GM12878 (cell line): ENCODE measurements at regions not wholly inside any gene's neighbourhood (a gene's known extent, or its start where the extent isn't known, plus 50 kb on each side); places are given as distances from the start of the nearest gene placed in this dataset.
A peak's percentile ranks its signal among the peaks of the same experiment; 100 is the strongest.

Source experiments
- ATF7 ChIP-seq: fragments of 450-650 bp; IDR thresholded peaks from 2 replicates; pipeline ENCODE4 v1.6.1; 2016; ENCODE audit warnings: low read depth, mild to moderate bottlenecking
- DPF2 ChIP-seq: fragments of 450-650 bp; IDR thresholded peaks from 2 replicates; pipeline ENCODE4 v1.6.1; 2017; ENCODE audit warnings: mild to moderate bottlenecking
- ETV6 ChIP-seq, 2 experiments: fragments of 450-650 bp in 1 of 2; IDR thresholded peaks in 1 of 2; conservative IDR thresholded peaks in 1 of 2; 2 replicates each; pipeline ENCODE4 v1.6.1; 2014; ENCODE audit warnings: antibody characterized with exemption in 1 of 2, borderline replicate concordance in 1 of 2, low read depth in 1 of 2, mild to moderate bottlenecking in 1 of 2, moderate library complexity in 1 of 2
- TF ChIP-seq, protein P1 (sequence below): IDR thresholded peaks from 2 replicates; pipeline ENCODE4 v1.6.1; 2011; ENCODE audit warnings: borderline replicate concordance, low read depth, mild to moderate bottlenecking, moderate library complexity, low read length; ENCODE audit not compliant: insufficient read depth, poor library complexity, severe bottlenecking
- TF ChIP-seq, protein P2 (sequence below): IDR thresholded peaks from 2 replicates; pipeline ENCODE4 v1.6.1; 2012; ENCODE audit warnings: mild to moderate bottlenecking, low read depth, low read length

DNA sequence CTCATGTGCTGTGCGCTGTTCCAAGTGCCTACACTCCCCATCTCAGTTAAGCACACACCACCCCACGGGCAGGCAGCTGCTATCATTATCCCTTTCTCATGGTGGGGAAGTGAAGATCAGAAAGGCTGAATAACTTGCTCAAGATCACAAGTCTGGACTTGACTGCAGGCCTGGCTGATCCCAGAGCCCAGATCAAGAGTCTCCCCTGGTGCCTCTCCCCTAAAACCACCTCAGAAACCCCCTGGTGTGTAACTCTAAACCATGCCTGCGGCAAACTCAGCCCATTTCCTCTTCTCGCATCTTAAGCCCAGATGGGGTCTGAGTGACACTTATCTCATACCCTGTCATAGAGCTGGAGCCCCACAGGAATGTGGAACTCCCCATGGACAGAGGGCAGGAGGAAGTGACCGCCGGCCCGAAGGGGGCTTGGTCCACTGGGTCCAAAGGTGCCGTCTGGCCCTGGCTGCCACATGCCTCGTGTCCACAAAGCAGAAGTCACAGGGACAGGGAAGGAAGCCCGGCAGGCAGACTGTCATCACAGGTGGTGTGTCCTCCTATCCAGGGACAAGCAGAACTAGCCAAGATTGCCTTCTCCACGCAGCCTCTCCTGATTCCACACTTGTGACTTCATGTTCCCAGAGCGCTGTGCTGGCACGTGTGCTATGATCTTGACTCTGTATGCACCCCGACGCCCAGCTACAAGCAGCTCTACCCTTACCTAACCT, 92.1 kb downstream of the SYF2 start (continued):
- TF ChIP-seq, protein P1, sequence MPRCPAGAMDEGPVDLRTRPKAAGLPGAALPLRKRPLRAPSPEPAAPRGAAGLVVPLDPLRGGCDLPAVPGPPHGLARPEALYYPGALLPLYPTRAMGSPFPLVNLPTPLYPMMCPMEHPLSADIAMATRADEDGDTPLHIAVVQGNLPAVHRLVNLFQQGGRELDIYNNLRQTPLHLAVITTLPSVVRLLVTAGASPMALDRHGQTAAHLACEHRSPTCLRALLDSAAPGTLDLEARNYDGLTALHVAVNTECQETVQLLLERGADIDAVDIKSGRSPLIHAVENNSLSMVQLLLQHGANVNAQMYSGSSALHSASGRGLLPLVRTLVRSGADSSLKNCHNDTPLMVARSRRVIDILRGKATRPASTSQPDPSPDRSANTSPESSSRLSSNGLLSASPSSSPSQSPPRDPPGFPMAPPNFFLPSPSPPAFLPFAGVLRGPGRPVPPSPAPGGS = peak; percentile 63
- TF ChIP-seq ATF7 (peak; percentile 89), DPF2 (peak; percentile 96), ETV6 (conservative IDR thresholded peaks at IDR 0.05 in 1 of 2, IDR thresholded peaks at IDR 0.05 in 1 of 2; ENCODE audit: borderline replicate concordance in 1 of 2, low read depth in 1 of 2) (peak in 1 of 2 experiments; percentile 59; a peak in 2 of 4 replicates)
- TF ChIP-seq, protein P2, sequence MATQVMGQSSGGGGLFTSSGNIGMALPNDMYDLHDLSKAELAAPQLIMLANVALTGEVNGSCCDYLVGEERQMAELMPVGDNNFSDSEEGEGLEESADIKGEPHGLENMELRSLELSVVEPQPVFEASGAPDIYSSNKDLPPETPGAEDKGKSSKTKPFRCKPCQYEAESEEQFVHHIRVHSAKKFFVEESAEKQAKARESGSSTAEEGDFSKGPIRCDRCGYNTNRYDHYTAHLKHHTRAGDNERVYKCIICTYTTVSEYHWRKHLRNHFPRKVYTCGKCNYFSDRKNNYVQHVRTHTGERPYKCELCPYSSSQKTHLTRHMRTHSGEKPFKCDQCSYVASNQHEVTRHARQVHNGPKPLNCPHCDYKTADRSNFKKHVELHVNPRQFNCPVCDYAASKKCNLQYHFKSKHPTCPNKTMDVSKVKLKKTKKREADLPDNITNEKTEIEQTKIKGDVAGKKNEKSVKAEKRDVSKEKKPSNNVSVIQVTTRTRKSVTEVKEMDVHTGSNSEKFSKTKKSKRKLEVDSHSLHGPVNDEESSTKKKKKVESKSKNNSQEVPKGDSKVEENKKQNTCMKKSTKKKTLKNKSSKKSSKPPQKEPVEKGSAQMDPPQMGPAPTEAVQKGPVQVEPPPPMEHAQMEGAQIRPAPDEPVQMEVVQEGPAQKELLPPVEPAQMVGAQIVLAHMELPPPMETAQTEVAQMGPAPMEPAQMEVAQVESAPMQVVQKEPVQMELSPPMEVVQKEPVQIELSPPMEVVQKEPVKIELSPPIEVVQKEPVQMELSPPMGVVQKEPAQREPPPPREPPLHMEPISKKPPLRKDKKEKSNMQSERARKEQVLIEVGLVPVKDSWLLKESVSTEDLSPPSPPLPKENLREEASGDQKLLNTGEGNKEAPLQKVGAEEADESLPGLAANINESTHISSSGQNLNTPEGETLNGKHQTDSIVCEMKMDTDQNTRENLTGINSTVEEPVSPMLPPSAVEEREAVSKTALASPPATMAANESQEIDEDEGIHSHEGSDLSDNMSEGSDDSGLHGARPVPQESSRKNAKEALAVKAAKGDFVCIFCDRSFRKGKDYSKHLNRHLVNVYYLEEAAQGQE = 0 out of 2 replicates have a peak, but pooled peaks have one; percentile 12
